ENCODE measurements at regions not wholly inside any gene's neighbourhood (a gene's known extent, or its start where the extent isn't known, plus 50 kb on each side); places are given as distances from the start of the nearest gene placed in this dataset.

- Histone ChIP-seq H3K4me3 (ENCODE audit: low read depth in 2 of 2, low read length in 2 of 2) (no peak overlapping the region), H3K36me3 (ENCODE audit: control insufficient read depth, insufficient read depth, low read length) (no peaks in the 10 kb centered on the region), H3K9me3 (ENCODE audit: control insufficient read depth, insufficient read depth, low read depth, low read length) (no peaks in the 10 kb centered on the region), H3K27me3 (ENCODE audit: control insufficient read depth, insufficient read depth, low read length) (no peaks in the 10 kb centered on the region), H3K4me1 (ENCODE audit: control insufficient read depth, insufficient read depth, low read length) (no peaks in the 10 kb centered on the region), H3K27ac (ENCODE audit: low read length) (no peak overlapping the region)
- in situ Hi-C loops (cut with HindIII; ENCODE audit: low pct_unique_long_range_greater_than_20kb, low sequenced_read_pairs) (no loop called here), intact Hi-C loops (cut with micrococcal nuclease; ENCODE audit: unreplicated experiment) (no loop called here)
- TF ChIP-seq, protein P1, sequence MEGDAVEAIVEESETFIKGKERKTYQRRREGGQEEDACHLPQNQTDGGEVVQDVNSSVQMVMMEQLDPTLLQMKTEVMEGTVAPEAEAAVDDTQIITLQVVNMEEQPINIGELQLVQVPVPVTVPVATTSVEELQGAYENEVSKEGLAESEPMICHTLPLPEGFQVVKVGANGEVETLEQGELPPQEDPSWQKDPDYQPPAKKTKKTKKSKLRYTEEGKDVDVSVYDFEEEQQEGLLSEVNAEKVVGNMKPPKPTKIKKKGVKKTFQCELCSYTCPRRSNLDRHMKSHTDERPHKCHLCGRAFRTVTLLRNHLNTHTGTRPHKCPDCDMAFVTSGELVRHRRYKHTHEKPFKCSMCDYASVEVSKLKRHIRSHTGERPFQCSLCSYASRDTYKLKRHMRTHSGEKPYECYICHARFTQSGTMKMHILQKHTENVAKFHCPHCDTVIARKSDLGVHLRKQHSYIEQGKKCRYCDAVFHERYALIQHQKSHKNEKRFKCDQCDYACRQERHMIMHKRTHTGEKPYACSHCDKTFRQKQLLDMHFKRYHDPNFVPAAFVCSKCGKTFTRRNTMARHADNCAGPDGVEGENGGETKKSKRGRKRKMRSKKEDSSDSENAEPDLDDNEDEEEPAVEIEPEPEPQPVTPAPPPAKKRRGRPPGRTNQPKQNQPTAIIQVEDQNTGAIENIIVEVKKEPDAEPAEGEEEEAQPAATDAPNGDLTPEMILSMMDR (IDR thresholded peaks at IDR 0.05): no peak
- no peak for TF ChIP-seq POLR2AphosphoS5 (IDR thresholded peaks at IDR 0.05; ENCODE audit: low read depth, low read length)
- TF ChIP-seq SIN3A (IDR thresholded peaks at IDR 0.05; ENCODE audit: borderline replicate concordance, insufficient read depth, low read depth, low read length): no peak
- TF ChIP-seq, protein P2, sequence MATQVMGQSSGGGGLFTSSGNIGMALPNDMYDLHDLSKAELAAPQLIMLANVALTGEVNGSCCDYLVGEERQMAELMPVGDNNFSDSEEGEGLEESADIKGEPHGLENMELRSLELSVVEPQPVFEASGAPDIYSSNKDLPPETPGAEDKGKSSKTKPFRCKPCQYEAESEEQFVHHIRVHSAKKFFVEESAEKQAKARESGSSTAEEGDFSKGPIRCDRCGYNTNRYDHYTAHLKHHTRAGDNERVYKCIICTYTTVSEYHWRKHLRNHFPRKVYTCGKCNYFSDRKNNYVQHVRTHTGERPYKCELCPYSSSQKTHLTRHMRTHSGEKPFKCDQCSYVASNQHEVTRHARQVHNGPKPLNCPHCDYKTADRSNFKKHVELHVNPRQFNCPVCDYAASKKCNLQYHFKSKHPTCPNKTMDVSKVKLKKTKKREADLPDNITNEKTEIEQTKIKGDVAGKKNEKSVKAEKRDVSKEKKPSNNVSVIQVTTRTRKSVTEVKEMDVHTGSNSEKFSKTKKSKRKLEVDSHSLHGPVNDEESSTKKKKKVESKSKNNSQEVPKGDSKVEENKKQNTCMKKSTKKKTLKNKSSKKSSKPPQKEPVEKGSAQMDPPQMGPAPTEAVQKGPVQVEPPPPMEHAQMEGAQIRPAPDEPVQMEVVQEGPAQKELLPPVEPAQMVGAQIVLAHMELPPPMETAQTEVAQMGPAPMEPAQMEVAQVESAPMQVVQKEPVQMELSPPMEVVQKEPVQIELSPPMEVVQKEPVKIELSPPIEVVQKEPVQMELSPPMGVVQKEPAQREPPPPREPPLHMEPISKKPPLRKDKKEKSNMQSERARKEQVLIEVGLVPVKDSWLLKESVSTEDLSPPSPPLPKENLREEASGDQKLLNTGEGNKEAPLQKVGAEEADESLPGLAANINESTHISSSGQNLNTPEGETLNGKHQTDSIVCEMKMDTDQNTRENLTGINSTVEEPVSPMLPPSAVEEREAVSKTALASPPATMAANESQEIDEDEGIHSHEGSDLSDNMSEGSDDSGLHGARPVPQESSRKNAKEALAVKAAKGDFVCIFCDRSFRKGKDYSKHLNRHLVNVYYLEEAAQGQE (IDR thresholded peaks at IDR 0.05; ENCODE audit: insufficient read depth in 1 of 2, low read depth in 2 of 2, low read length in 1 of 2): no peak
- no peak for TF ChIP-seq TCF7L2 (IDR thresholded peaks at IDR 0.05; ENCODE audit: low read depth, low read length)
- DNase-seq (ENCODE audit: low read depth, low spot score) (no peak), ATAC-seq (no peak)
- ChIA-PET POLR2A (no interaction called here), CTCF (no interaction called here)
- no TSS peak for BruUV-seq (replicated peaks)
Measured at GRCh38 chr7:153543232-153543631, 509.0 kb upstream of the DPP6 start.

- no peak overlapping the region for H3K4me3 ChIP-seq (ENCODE audit: low read depth in 2 of 2, low read length in 2 of 2)
- BruUV-seq (replicated peaks): no TSS peak
- H3K9me3 ChIP-seq (ENCODE audit: control insufficient read depth, insufficient read depth, low read depth, low read length): no peaks in the 10 kb centered on the region
- TF ChIP-seq, protein P1 (IDR thresholded peaks at IDR 0.05): no peak
- TF ChIP-seq, protein P2 (IDR thresholded peaks at IDR 0.05; ENCODE audit: insufficient read depth in 1 of 2, low read depth in 2 of 2, low read length in 1 of 2): no peak
- TF ChIP-seq POLR2AphosphoS5 (IDR thresholded peaks at IDR 0.05; ENCODE audit: low read depth, low read length) (no peak), TCF7L2 (IDR thresholded peaks at IDR 0.05; ENCODE audit: low read depth, low read length) (no peak), SIN3A (IDR thresholded peaks at IDR 0.05; ENCODE audit: borderline replicate concordance, insufficient read depth, low read depth, low read length) (no peak)
- intact Hi-C loops (cut with micrococcal nuclease; ENCODE audit: unreplicated experiment) (no loop called here), in situ Hi-C loops (cut with HindIII; ENCODE audit: low pct_unique_long_range_greater_than_20kb, low sequenced_read_pairs) (no loop called here)
- no peak overlapping the region for H3K27ac ChIP-seq (ENCODE audit: low read length)
- no peaks in the 10 kb centered on the region for H3K4me1 ChIP-seq (ENCODE audit: control insufficient read depth, insufficient read depth, low read length)
- DNase-seq (ENCODE audit: low read depth, low spot score): no peak
- ATAC-seq: no peak
- H3K27me3 ChIP-seq (ENCODE audit: control insufficient read depth, insufficient read depth, low read length): no peaks in the 10 kb centered on the region
- CTCF ChIA-PET: no interaction called here
- POLR2A ChIA-PET: no interaction called here
- no peaks in the 10 kb centered on the region for H3K36me3 ChIP-seq (ENCODE audit: control insufficient read depth, insufficient read depth, low read length)
Measured at GRCh38 chr7:153550173-153550572, 502.0 kb upstream of the DPP6 start.
